ENCODE measurements at regions not wholly inside any gene's neighbourhood (a gene's known extent, or its start where the extent isn't known, plus 50 kb on each side); places are given as distances from the start of the nearest gene placed in this dataset.

GRCh38 chr16:6144463-6144862, 1046.9 kb upstream of the EEF2KMT start:
- no peak for TF ChIP-seq CTCF (IDR thresholded peaks at IDR 0.05; ENCODE audit: borderline replicate concordance, extremely low read depth, insufficient read depth)
- Histone ChIP-seq H3K27ac (ENCODE audit: low read depth in 2 of 2, low read length in 2 of 2) (no peak overlapping the region), H3K36me3 (ENCODE audit: control insufficient read depth in 2 of 3, insufficient read depth in 3 of 3, low read length in 3 of 3) (no peaks in the 10 kb centered on the region), H3K4me1 (ENCODE audit: control insufficient read depth in 2 of 3, insufficient read depth in 2 of 3, low read depth in 1 of 3, low read length in 3 of 3) (no peaks in the 10 kb centered on the region), H3K27me3 (ENCODE audit: control insufficient read depth, insufficient read depth, low read length) (no peaks in the 10 kb centered on the region), H3K9me3 (ENCODE audit: control insufficient read depth in 2 of 3, insufficient read depth in 1 of 3, low read length in 3 of 3) (peaks cover 0 to 3% (median 0%) of the 10 kb centered on the region in 3 donors), H3K4me3 (ENCODE audit: low read length in 3 of 3) (no peak overlapping the region), H3K9ac (ENCODE audit: low read length in 3 of 3) (no peak overlapping the region)
- DNase-seq (no peak), FAIRE-seq (no peak)
- intact Hi-C loops (cut with DNase I) = no loop called here

GRCh38 chr16:6143020-6143419, 1045.4 kb upstream of the EEF2KMT start:
- no peaks in the 10 kb centered on the region for H3K4me1 ChIP-seq (ENCODE audit: control insufficient read depth in 2 of 3, insufficient read depth in 2 of 3, low read depth in 1 of 3, low read length in 3 of 3)
- no peak for TF ChIP-seq CTCF (IDR thresholded peaks at IDR 0.05; ENCODE audit: borderline replicate concordance, extremely low read depth, insufficient read depth)
- no peaks in the 10 kb centered on the region for H3K27me3 ChIP-seq (ENCODE audit: control insufficient read depth, insufficient read depth, low read length)
- intact Hi-C loops (cut with DNase I) = no loop called here
- no peaks in the 10 kb centered on the region for H3K36me3 ChIP-seq (ENCODE audit: control insufficient read depth in 2 of 3, insufficient read depth in 3 of 3, low read length in 3 of 3)
- no peak overlapping the region for H3K27ac ChIP-seq (ENCODE audit: low read depth in 2 of 2, low read length in 2 of 2)
- H3K9ac ChIP-seq (ENCODE audit: low read length in 3 of 3) = no peak overlapping the region
- FAIRE-seq (no peak), DNase-seq (no peak)
- no peak overlapping the region for H3K4me3 ChIP-seq (ENCODE audit: low read length in 3 of 3)
- peaks cover 0 to 3% (median 0%) of the 10 kb centered on the region in 3 donors for H3K9me3 ChIP-seq (ENCODE audit: control insufficient read depth in 2 of 3, insufficient read depth in 1 of 3, low read length in 3 of 3)

- H3K4me3 ChIP-seq (ENCODE audit: low read length in 3 of 3) = no peak overlapping the region
- no peaks in the 10 kb centered on the region for H3K4me1 ChIP-seq (ENCODE audit: control insufficient read depth in 2 of 3, insufficient read depth in 2 of 3, low read depth in 1 of 3, low read length in 3 of 3)
- H3K27ac ChIP-seq (ENCODE audit: low read depth in 2 of 2, low read length in 2 of 2) = no peak overlapping the region
- no peaks in the 10 kb centered on the region for H3K27me3 ChIP-seq (ENCODE audit: control insufficient read depth, insufficient read depth, low read length)
- no peak for FAIRE-seq
- intact Hi-C loops (cut with DNase I) = no loop called here
- no peak for TF ChIP-seq CTCF (IDR thresholded peaks at IDR 0.05; ENCODE audit: borderline replicate concordance, extremely low read depth, insufficient read depth)
- H3K9ac ChIP-seq (ENCODE audit: low read length in 3 of 3) = no peak overlapping the region
- no peaks in the 10 kb centered on the region for H3K36me3 ChIP-seq (ENCODE audit: control insufficient read depth in 2 of 3, insufficient read depth in 3 of 3, low read length in 3 of 3)
- H3K9me3 ChIP-seq (ENCODE audit: control insufficient read depth in 2 of 3, insufficient read depth in 1 of 3, low read length in 3 of 3) = no peaks in the 10 kb centered on the region
- no peak for DNase-seq
These were observed 1035.5 kb upstream of the EEF2KMT start for GRCh38 chr16:6133009-6133557.

- intact Hi-C loops (cut with DNase I) = no loop called here
- TF ChIP-seq CTCF (IDR thresholded peaks at IDR 0.05; ENCODE audit: borderline replicate concordance, extremely low read depth, insufficient read depth) = no peak
- Histone ChIP-seq H3K9ac (ENCODE audit: low read length in 3 of 3) (no peak overlapping the region), H3K4me3 (ENCODE audit: low read length in 3 of 3) (no peak overlapping the region), H3K9me3 (ENCODE audit: control insufficient read depth in 2 of 3, insufficient read depth in 1 of 3, low read length in 3 of 3) (no peaks in the 10 kb centered on the region), H3K27ac (ENCODE audit: low read depth in 2 of 2, low read length in 2 of 2) (no peak overlapping the region), H3K4me1 (ENCODE audit: control insufficient read depth in 2 of 3, insufficient read depth in 2 of 3, low read depth in 1 of 3, low read length in 3 of 3) (no peaks in the 10 kb centered on the region), H3K36me3 (ENCODE audit: control insufficient read depth in 2 of 3, insufficient read depth in 3 of 3, low read length in 3 of 3) (no peaks in the 10 kb centered on the region), H3K27me3 (ENCODE audit: control insufficient read depth, insufficient read depth, low read length) (no peaks in the 10 kb centered on the region)
- DNase-seq (no peak), FAIRE-seq (no peak)
These were observed 1034.5 kb upstream of the EEF2KMT start for GRCh38 chr16:6132121-6132520.
